ENCODE measurements at regions not wholly inside any gene's neighbourhood (a gene's known extent, or its start where the extent isn't known, plus 50 kb on each side); places are given as distances from the start of the nearest gene placed in this dataset.
A peak's percentile ranks its signal among the peaks of the same experiment; 100 is the strongest.
"Not testable (repeated sequence)": the region's sequence is repeated elsewhere in the genome, so short reads cannot be mapped to it uniquely, and the experiment has no call there.

DNA sequence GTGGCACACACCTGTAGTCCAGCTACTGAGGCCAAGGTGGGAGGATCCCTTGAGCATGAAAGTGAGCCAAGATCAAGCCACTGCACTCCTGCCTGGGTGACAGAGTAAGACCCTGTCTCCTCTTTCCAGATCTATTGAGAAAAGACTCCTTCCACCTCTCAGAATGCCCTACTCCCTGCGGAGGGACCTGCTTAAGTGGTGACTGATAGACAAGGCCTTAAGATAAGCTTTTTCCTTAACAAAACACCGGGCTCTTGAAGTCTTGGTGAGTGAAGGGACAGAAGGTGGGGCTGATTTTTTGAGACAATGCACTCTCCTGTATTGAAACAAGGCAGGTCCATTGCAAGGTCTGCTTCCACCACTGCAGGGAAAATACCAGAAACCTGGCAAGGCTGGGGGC, 338.4 kb upstream of the FRG2C start:
- H3K4me1 ChIP-seq (ENCODE audit: insufficient read depth): no peaks in the 10 kb centered on the region
- H3K4me3 ChIP-seq (ENCODE audit: low read depth, low read length): no peak overlapping the region
- DNase-seq (ENCODE audit: extremely low spot score): no peak
- WGBS: 84% methylated on average over 2 of the region's 2 CpGs
- H3K36me3 ChIP-seq (ENCODE audit: insufficient read depth): no peaks in the 10 kb centered on the region
- no peak overlapping the region for H3K27ac ChIP-seq (ENCODE audit: low read depth)

GRCh38 chr3:75327453-75327852, 336.7 kb upstream of the FRG2C start:
- no peaks in the 10 kb centered on the region for H3K36me3 ChIP-seq (ENCODE audit: insufficient read depth)
- H3K4me3 ChIP-seq (ENCODE audit: low read depth, low read length): no peak overlapping the region
- DNase-seq (ENCODE audit: extremely low spot score): no peak
- H3K27ac ChIP-seq (ENCODE audit: low read depth): no peak overlapping the region
- WGBS: 63% methylated on average over 9 of the region's 9 CpGs
- no peaks in the 10 kb centered on the region for H3K4me1 ChIP-seq (ENCODE audit: insufficient read depth)

- H3K4me1 ChIP-seq (ENCODE audit: insufficient read depth): no peaks in the 10 kb centered on the region
- no peak overlapping the region for H3K27ac ChIP-seq (ENCODE audit: low read depth)
- no peak overlapping the region for H3K4me3 ChIP-seq (ENCODE audit: low read depth, low read length)
- WGBS: 49% methylated on average over 4 of the region's 4 CpGs
- no peaks in the 10 kb centered on the region for H3K36me3 ChIP-seq (ENCODE audit: insufficient read depth)
- no peak for DNase-seq (ENCODE audit: extremely low spot score)
These were observed 334.5 kb upstream of the FRG2C start for GRCh38 chr3:75329476-75330097.

DNA sequence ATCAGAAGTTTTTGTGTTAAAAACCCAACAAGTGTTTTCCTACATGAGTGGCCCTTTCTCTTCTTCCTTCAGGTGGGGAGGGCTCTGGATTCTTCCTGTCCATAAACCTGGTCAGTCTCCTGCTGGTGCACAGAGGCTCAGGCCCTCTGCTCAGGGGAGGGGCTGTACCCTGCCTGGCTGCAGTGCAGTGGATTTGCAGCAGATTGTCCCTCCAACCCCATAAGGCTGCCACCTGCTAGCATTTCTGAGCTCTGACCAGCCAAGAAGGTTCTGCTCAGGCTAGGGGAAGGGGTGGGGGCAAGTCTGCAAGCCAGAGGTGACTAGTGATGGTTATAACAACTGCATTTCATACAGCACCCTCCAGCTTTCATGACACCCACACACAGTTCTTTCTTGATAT, 333.7 kb upstream of the FRG2C start:
- H3K36me3 ChIP-seq (ENCODE audit: insufficient read depth); H3K4me1 ChIP-seq (ENCODE audit: insufficient read depth); DNase-seq (ENCODE audit: extremely low spot score): not testable (repeated sequence)

GRCh38 chr3:75332090-75332489, 332.0 kb upstream of the FRG2C start:
- WGBS: 74% methylated on average over 1 of the region's 1 CpG

More for the DNA sequence above, 333.7 kb upstream of the FRG2C start:
- H3K27ac ChIP-seq (ENCODE audit: low read depth); H3K4me3 ChIP-seq (ENCODE audit: low read depth, low read length): not testable (repeated sequence)

DNA sequence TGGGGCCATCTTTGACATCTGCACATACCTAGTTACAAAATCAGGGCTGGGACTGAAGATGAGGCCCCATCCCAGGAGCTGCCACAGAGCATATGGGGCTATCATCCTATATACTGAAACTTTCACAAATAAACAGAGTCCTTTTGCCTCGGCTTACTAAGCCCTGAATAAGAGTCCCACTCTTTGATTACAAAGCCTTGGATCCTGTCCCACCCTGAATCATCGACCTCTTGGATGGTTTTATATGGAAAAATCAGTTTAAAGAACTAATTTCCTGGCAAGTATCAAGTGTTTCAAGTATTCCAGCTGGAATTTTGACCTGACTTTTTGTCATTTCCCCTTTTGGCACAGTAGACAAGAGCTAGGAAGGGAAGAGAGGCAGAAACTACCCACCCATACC, 331.3 kb upstream of the FRG2C start:
- Histone ChIP-seq H3K36me3 (ENCODE audit: insufficient read depth) (no peaks in the 10 kb centered on the region), H3K4me1 (ENCODE audit: insufficient read depth) (no peaks in the 10 kb centered on the region), H3K4me3 (ENCODE audit: low read depth, low read length) (no peak overlapping the region), H3K27ac (ENCODE audit: low read depth) (no peak overlapping the region)
- DNase-seq (ENCODE audit: extremely low spot score): no peak
- 20% methylated on average over 2 of the region's 2 CpGs for WGBS

More at GRCh38 chr3:75332090-75332489, 332.0 kb upstream of the FRG2C start:
- DNase-seq (ENCODE audit: extremely low spot score); H3K4me1 ChIP-seq (ENCODE audit: insufficient read depth); H3K27ac ChIP-seq (ENCODE audit: low read depth); H3K4me3 ChIP-seq (ENCODE audit: low read depth, low read length); H3K36me3 ChIP-seq (ENCODE audit: insufficient read depth): not testable (repeated sequence)

- WGBS: 75% methylated on average over 3 of the region's 3 CpGs
- no peak for DNase-seq (ENCODE audit: extremely low spot score)
- Histone ChIP-seq H3K36me3 (ENCODE audit: insufficient read depth) (no peaks in the 10 kb centered on the region), H3K27ac (ENCODE audit: low read depth) (no peak overlapping the region), H3K4me3 (ENCODE audit: low read depth, low read length) (no peak overlapping the region), H3K4me1 (ENCODE audit: insufficient read depth) (no peaks in the 10 kb centered on the region)
These were observed 329.8 kb upstream of the FRG2C start for GRCh38 chr3:75334299-75334698.

DNA sequence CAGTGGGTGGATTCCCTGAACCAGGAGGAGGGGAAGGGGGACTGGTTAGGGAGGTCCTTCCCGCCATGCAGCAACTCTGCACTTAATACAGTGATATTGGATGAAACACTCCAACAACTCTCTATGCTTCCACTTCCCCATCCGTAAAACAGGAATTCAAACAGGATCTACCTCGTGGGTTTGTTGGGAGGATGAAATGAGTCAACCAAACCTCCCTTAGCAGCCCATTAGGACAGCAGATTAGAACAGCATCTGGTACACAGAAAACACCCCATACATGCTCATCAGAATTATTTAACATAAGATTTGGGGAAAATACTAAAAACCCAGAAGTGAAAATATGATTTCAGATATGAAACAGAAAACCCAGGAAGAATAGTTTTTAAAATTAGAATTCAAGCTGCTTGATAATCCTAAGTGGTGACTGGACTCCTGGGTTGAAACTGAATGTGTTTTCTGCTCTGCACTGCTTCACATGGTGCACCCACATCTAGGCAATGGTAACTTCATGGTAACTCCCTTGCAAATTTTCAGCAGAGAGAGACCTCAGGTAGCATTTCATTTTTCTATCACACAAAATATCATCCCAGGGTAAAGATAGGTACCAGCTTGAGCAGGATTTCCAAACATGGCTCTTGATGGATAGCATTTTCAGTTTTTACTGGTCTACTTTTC, 326.8 kb upstream of the FRG2C start:
- H3K4me3 ChIP-seq (ENCODE audit: low read depth, low read length): no peak overlapping the region
- DNase-seq (ENCODE audit: extremely low spot score): no peak
- 67% methylated on average over 3 of the region's 3 CpGs for WGBS
- peaks cover 2% of the 10 kb centered on the region for H3K4me1 ChIP-seq (ENCODE audit: insufficient read depth)
- no peak overlapping the region for H3K27ac ChIP-seq (ENCODE audit: low read depth)
- H3K36me3 ChIP-seq (ENCODE audit: insufficient read depth): no peaks in the 10 kb centered on the region

- DNase-seq (ENCODE audit: extremely low spot score): no peak
- no peak overlapping the region for H3K4me3 ChIP-seq (ENCODE audit: low read depth, low read length)
- H3K27ac ChIP-seq (ENCODE audit: low read depth): no peak overlapping the region
- WGBS: 92% methylated on average over 3 of the region's 3 CpGs
- H3K4me1 ChIP-seq (ENCODE audit: insufficient read depth): peaks cover 2% of the 10 kb centered on the region
- H3K36me3 ChIP-seq (ENCODE audit: insufficient read depth): no peaks in the 10 kb centered on the region
These were observed 325.8 kb upstream of the FRG2C start for GRCh38 chr3:75338342-75338741.

- H3K27ac ChIP-seq (ENCODE audit: low read depth): no peak overlapping the region
These were observed 322.6 kb upstream of the FRG2C start for GRCh38 chr3:75341324-75342067.

DNA sequence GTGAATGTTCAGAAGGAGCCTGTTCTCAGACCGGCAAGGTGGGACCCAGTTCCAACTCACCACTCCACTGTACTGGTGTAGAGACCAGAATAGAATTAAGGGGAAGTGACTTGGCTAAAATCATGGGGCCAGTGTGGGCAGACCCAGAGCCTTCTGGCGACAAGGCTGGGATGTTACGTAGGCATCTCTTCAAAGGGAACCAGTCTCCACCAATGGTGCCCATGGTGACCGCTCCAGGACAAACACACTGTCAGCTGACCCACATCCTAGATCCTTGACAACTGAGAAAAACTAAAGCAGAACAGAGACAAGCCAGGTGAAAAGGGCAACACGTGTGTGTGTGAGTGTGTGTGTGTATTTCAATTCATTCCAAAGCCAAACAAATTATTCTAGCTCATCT, 321.7 kb upstream of the FRG2C start:
- no peak for DNase-seq (ENCODE audit: extremely low spot score)
- peaks cover 2% of the 10 kb centered on the region for H3K4me1 ChIP-seq (ENCODE audit: insufficient read depth)
- H3K36me3 ChIP-seq (ENCODE audit: insufficient read depth): no peaks in the 10 kb centered on the region
- H3K4me3 ChIP-seq (ENCODE audit: low read depth, low read length): no peak overlapping the region
- no peak overlapping the region for H3K27ac ChIP-seq (ENCODE audit: low read depth)
- WGBS: 87% methylated on average over 5 of the region's 5 CpGs

More at GRCh38 chr3:75341324-75342067, 322.6 kb upstream of the FRG2C start:
- no peak for DNase-seq (ENCODE audit: extremely low spot score)
- 48% methylated on average over 12 of the region's 12 CpGs for WGBS
- Histone ChIP-seq H3K4me1 (ENCODE audit: insufficient read depth) (peaks cover 2% of the 10 kb centered on the region), H3K4me3 (ENCODE audit: low read depth, low read length) (no peak overlapping the region), H3K36me3 (ENCODE audit: insufficient read depth) (no peaks in the 10 kb centered on the region)

DNA sequence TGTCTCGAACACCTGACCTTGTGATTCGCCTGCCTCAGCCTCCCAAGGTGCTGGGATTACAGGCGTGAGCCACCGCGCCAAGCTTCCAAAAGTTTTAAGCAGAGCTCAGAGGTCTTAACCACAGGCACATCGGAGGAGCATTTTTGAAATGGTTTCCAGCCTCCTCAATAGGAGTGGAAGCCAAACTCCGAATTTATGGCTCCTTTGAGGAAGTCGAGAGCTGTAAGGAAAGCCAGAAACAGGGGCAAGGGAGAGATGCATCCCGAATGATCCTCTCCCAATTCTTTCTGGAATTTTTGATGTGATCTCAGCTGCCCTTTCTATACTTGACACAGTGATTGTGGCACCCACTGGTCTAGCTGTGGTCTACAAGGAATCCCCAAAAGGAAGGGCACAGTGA, 313.6 kb upstream of the FRG2C start:
- not testable (repeated sequence) for H3K27ac ChIP-seq (ENCODE audit: low read depth)

GRCh38 chr3:75362086-75362784, 301.9 kb upstream of the FRG2C start:
- not testable (repeated sequence) for H3K4me3 ChIP-seq (ENCODE audit: low read depth, low read length); H3K4me1 ChIP-seq (ENCODE audit: insufficient read depth); H3K36me3 ChIP-seq (ENCODE audit: insufficient read depth); H3K27ac ChIP-seq (ENCODE audit: low read depth)
- DNase-seq (ENCODE audit: extremely low spot score): peak; percentile 29
- 73% methylated on average over 16 of the region's 16 CpGs for WGBS

More for the DNA sequence above, 313.6 kb upstream of the FRG2C start:
- not testable (repeated sequence) for H3K4me1 ChIP-seq (ENCODE audit: insufficient read depth); DNase-seq (ENCODE audit: extremely low spot score); H3K36me3 ChIP-seq (ENCODE audit: insufficient read depth); H3K4me3 ChIP-seq (ENCODE audit: low read depth, low read length)
- 65% methylated on average over 9 of the region's 9 CpGs for WGBS

Measured in urinary bladder (tissue), 3 donors.